ENCODE measurements at regions not wholly inside any gene's neighbourhood (a gene's known extent, or its start where the extent isn't known, plus 50 kb on each side); places are given as distances from the start of the nearest gene placed in this dataset.

DNA sequence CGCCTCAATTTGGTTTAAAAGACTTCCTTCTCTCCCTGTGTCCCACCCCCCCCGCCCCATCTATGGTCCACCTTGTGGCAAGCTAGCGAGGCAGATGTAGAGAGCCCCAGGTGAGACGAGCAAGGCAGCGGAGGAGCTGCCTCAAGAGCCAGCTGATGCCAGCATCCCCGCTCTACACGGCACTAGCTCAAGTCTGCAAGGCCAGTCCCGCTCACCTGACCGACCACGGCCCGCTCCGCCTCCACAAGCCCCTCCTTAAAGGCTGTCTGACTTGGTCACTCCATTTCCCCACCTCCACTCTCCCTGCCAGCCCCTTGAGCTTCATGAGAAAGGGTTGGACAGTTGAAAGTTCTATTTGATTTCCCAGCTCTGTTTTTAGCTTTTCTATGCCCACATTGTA is 56.2 kb upstream of the IGF1R start:
- Mint-ChIP-seq H3K27ac (no peak overlapping the region), H3K9me3 (no peaks in the 10 kb centered on the region), H3K4me3 (no peak overlapping the region), H3K36me3 (ENCODE audit: low read depth) (no peaks in the 10 kb centered on the region), H3K4me1 (ENCODE audit: low read depth) (no peaks in the 10 kb centered on the region), H3K27me3 (ENCODE audit: insufficient read depth) (peaks cover 38% of the 10 kb centered on the region)
- no peak for TF ChIP-seq CTCF (IDR thresholded peaks at IDR 0.05)
- no peak for DNase-seq

DNA sequence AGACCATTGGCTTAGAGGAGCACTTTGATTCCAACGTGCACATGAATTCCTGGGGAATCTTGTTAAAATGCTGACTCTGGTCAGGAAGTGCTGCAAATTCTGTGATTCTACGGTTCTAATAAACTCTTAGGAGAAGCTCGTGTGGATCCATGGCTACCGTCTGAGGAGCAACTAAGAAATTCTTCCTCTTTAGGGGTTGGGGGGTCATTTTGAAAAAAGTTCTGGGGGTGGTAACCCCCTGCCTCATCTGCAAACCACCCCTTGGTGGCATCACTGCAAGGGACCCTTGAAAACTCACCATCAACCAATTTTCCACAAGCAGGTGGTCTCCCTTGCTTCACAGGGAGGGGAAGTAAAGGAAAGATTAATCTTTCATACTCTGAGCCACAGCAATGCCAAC is 52.2 kb upstream of the IGF1R start:
- Mint-ChIP-seq H3K36me3 (ENCODE audit: low read depth) (no peaks in the 10 kb centered on the region), H3K9me3 (no peaks in the 10 kb centered on the region), H3K4me1 (ENCODE audit: low read depth) (peaks cover 15% of the 10 kb centered on the region), H3K27me3 (ENCODE audit: insufficient read depth) (peaks cover 35% of the 10 kb centered on the region), H3K4me3 (no peak overlapping the region), H3K27ac (no peak overlapping the region)
- no peak for TF ChIP-seq CTCF (IDR thresholded peaks at IDR 0.05)
- no peak for DNase-seq

DNA sequence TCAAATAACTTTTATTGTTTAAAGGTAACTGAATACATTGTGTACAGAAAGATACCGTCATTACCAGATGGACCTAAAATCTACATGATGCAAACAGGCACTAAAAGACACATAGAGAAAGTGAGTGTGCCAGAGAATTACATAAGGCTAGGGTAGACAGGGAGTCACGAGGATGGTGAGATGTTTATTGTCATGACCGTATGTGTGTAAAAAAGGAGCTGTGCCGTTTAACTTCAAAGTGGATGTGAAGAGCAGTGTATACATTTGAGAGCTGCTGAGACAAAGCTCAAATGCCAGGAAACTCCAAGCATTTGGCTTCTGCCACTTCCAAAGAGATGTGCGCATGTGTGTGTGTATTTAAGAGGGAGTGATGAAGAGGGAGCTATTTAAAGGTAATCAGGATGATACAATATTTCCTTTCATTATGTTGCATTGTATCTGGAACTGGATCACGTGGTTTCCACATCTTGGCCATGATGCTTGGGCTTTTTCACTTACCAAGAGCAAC is 51.4 kb upstream of the IGF1R start:
- TF ChIP-seq CTCF (IDR thresholded peaks at IDR 0.05), result no peak
- no peak for DNase-seq
- no peaks in the 10 kb centered on the region for H3K36me3 Mint-ChIP-seq (ENCODE audit: low read depth)

GRCh38 chr15:98597666-98598065 is 50.7 kb upstream of the IGF1R start:
- Mint-ChIP-seq H3K4me1 (ENCODE audit: low read depth) (peaks cover 15% of the 10 kb centered on the region), H3K4me3 (no peak overlapping the region), H3K36me3 (ENCODE audit: low read depth) (no peaks in the 10 kb centered on the region), H3K27me3 (ENCODE audit: insufficient read depth) (peaks cover 22% of the 10 kb centered on the region), H3K9me3 (no peaks in the 10 kb centered on the region), H3K27ac (no peak overlapping the region)
- DNase-seq, result no peak
- TF ChIP-seq CTCF (IDR thresholded peaks at IDR 0.05), result no peak

More for the DNA sequence above, 51.4 kb upstream of the IGF1R start:
- Mint-ChIP-seq H3K27me3 (ENCODE audit: insufficient read depth) (peaks cover 27% of the 10 kb centered on the region), H3K4me3 (no peak overlapping the region), H3K27ac (no peak overlapping the region), H3K4me1 (ENCODE audit: low read depth) (peaks cover 15% of the 10 kb centered on the region), H3K9me3 (no peaks in the 10 kb centered on the region)

Data from HFFc6 (cell line).